Posterior vena cava (tissue), 2 donors: ENCODE measurements at regions not wholly inside any gene's neighbourhood (a gene's known extent, or its start where the extent isn't known, plus 50 kb on each side); places are given as distances from the start of the nearest gene placed in this dataset.
"Not testable (repeated sequence)": the region's sequence is repeated elsewhere in the genome, so short reads cannot be mapped to it uniquely, and the experiment has no call there.

Source experiments
- DNase-seq: peaks from one replicate; pipeline ENCODE4 v3.0.0-alpha.2; 2020; ENCODE audit warnings: low spot score
- intact Hi-C, 2 donors: fragments of 100-400 bp; cut with DNase I; formaldehyde crosslinking; loops; one replicate each; pipeline versions ENCODE4 v1.14.1 to v1.14.2; 2022 to 2023
- donor health status: DM: yes; HTN: yes; CAD: no.
- donor health status: DM: yes; HTN: yes; CAD: no.

DNA sequence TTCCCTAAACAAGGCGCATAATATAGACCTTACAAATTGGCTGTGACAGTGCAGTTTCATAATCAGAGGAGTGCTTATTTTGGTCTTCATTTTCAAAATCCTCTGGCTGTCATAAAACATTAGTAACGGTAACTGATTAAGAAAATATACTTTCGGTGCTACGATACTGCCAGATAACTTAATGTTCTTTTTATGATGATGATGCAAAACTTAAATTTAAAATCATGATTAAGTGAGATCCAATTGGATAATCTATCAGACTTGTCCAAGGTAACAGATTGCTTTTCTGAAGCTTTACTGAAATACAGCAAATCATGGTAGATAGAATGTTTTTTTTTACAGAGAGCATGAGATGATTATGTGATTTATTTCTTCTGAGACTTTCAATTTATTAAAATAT, 364.2 kb upstream of the CNTN3 start:
- DNase-seq: no peak
- intact Hi-C loops: no loop called here

DNA sequence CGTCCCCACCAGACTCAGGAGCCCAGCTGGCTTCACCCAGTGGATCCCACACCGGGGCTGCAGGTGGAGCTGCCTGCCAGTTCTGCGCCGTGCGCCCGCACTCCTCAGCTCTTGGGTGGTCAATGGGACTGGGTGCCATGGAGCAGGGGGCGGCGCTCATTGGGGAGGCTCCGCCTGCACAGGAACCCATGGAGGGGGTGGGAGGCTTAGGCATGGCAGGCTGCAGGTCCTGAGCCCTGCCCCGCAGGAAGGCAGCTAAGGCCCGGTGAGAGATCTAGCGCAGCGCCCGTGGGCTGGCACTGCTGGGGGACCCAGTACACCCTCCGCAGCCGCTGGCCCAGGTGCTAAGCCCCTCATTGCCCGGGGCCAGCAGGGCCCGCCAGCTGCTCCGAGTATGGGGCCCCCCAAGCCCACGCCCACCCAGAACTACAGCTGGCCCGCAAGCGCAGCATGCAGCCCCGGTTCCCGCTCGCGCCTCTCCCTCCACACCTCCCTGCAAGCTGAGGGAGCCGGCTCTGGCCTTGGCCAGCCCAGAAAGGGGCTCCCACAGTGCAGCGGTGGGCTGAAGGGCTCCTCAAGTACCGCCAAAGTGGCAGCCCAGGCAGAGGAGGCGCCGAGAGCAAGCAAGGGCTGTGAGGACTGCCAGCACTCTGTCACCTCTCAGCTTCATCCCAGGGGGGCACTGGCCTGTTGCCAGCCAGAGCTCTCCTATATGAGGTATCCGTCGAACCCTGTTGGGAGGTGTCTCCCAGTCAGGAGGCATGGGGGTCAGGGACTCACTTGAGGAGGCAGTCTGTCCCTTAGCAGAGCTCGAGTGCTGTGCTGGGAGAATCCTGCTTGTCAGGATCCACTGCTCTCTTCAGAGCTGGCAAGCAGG, 370.8 kb upstream of the CNTN3 start:
- DNase-seq: peak; percentile 72
- intact Hi-C loops: not testable (repeated sequence)

DNA sequence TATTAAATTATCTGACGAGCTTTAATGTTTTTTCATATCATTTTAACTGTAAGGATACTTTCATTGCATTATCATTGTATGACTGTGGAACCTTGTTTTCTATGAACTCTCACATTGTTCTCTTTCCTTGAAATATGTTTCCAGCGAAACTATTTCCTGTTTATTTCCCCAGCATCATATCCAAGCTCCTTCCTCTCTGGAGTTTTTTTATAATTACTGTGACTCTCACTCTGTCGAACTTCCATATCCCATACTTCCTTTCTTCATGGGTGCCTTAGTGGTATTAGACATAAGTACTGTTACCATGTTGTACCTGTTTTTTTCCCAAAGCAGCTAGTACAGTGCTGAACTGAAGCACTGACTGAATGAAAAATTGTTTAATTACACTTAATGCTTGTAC, 373.6 kb upstream of the CNTN3 start:
- DNase-seq: no peak
- intact Hi-C loops: no loop called here

DNA sequence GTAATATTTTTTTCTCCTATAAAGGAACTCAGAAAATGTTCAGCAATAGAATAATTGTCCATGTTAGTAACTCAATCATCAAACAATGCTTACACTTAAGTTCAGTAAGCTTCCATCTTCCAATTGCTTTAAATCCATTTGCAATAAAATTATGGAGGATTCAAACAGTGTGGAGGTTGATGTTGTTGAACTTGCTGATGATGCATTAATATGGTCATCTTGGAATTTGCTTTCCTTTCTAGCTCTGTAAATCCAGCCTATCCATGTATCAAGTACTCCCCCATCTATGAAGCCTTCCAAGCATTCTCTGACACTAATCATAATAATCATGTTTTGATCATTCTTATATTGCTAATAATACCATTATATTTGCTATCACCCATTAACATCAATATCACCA, 378.4 kb upstream of the CNTN3 start:
- intact Hi-C loops: no loop called here

DNA sequence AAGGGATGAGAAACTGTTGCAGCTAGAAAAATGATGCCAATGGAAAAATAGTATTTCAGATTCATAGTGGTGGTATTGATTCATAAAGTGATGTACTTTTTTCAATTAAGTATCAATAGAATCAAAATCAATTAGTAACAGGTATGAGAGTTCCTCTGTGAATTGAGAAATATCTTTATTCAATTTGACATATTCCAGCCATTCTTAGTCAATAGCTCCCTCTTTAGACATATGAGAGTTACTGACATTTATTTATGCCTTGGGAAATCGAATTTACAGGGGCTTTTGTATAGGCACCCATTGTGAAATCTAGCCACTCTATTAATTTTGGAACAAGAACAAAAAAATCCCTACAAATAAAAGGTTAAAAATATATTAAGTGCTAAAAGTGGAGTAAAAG, 386.9 kb upstream of the CNTN3 start:
- no peak for DNase-seq
- intact Hi-C loops: no loop called here

More for the DNA sequence above, 378.4 kb upstream of the CNTN3 start:
- DNase-seq: no peak

DNA sequence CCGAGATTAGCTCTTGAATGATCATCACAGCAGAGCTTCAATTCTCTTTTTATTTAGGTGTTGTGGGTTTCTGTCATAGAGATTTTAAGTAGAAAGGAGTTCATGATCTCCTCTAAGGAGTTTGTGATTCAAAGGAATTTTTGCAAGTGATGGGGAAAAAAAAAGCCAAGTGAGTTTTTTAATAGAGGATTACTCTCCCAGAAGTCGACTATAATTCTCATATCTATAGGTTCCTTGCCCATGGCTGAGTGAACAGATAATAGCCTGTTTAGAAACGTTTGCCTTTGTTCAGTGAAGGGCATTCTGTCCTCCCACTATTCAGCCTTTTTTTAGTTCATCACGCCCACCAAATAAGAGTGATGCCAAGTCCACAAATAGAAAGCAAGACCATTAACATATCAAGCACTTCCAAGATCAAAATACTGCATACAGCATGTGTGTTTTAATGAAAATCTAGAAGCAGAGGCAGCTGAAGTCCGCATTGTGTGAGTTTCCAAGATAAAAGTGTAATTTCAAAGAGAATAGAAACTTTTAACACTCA, 398.4 kb upstream of the CNTN3 start:
- no peak for DNase-seq
- intact Hi-C loops: no loop called here

DNA sequence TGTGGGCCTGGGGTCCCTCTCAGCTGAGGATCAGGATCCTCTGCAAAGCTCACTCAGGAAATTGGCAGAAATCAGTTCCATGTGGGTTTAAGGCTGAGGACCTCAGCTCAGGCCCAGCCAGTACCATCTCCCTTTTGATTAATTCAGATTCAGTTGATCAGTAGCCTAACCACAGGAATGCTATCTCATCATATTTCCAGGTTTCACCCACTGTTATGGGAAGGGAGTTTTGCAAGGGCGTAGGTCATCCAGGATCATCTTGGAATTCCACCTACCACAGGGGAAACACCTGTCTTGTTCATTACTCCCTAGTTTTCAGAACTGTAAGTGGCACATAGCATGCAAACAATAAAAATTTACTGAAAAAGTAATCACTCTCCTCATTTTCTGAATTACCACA, 399.5 kb upstream of the CNTN3 start:
- DNase-seq: no peak
- intact Hi-C loops: no loop called here

DNA sequence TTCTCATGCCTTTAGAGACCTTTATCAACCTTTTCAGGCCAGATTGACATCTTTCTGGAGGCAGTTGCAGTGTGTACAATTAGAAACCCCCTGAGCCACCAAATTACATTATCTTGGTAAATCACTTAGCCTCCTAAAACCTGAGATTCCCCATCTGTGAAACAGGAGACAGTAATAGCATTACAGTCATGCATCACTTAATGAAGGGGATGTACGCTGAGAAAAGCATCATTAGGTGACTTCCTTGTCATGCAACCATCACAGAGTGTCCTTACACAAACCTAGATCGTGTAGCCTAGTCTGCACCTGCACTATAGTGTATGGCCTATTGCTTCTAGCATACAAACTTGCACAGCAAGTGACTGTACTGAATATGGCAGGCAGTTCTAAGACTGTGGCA, 400.8 kb upstream of the CNTN3 start:
- no peak for DNase-seq
- intact Hi-C loops: no loop called here

DNA sequence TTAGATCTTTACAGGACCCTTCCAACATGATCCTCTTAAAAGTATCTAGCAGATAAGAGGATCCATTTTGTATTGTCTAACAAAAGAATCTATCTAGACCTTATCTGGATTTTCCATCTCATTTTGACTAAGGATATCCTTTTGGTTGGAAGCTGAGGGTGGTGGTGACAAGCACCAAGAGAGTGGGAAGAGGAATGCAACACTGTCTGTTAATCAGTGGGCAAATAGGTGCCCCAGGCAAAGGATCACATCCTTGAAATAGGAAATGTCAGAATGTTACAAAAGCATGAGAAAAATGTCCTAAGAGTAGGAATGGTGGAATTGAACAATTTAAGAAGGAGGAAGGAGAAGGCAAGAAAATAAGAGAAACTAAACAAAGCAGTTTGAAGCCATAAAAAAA, 420.7 kb upstream of the CNTN3 start:
- intact Hi-C loops: no loop called here
- DNase-seq: no peak

DNA sequence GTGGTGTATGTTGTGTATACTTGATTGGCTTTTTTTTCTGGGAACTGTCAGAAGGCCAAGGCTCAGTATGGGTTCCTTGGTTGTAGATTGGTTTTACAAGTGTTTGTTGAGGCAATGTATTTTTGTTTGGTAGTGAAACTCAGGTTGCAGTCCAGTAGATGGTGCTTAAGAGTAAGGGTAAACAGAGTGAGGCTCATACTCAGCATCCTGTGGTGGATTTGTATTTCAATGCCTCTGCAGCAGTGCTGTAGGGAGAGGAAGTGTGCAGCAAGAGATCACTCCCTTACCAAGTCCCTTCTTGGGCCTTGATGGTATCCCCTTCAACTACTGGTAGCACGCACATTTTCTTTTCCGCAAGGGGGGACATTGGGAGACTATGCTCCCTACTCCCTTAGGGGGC, 428.5 kb upstream of the CNTN3 start:
- no peak for DNase-seq
- intact Hi-C loops: no loop called here

DNA sequence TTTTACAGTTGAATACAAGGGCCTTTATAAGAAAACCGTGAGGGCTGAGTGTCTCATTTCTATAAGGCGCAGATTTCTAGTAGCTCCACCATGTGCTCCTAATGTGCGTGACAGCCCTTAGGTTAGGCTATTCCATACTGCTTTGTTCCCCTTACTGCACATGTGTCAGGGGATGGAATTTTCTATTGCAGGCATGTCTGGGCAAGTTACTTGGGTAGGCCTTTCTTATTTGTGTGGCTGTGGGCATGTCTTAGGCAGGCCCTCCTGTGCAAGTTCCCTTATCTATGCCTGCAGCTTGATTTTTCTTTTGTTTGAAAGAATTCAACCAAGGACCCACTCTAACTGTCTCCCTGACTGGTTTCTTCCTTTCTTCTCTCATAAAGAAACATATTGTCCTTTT, 434.2 kb upstream of the CNTN3 start:
- intact Hi-C loops: no loop called here
- DNase-seq: no peak

DNA sequence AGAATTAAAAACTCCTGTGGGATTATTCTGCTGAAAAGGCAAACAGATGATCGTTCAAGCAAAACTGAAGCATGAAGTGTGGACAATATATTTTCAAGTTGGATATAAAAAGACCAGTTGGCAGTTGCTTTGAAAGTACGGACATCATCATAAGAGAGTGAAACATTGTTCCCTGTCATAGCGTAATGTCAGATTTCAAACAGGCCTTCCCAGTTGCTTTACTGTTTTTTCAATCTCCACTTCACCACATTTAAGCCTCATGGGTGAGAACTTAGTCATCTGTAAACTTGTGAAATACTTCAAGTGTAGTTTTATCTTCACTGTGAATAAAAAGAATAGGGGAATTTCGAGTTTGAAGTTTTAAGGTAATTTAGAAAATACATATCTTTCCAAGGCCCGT, 435.1 kb upstream of the CNTN3 start:
- intact Hi-C loops: no loop called here
- no peak for DNase-seq

DNA sequence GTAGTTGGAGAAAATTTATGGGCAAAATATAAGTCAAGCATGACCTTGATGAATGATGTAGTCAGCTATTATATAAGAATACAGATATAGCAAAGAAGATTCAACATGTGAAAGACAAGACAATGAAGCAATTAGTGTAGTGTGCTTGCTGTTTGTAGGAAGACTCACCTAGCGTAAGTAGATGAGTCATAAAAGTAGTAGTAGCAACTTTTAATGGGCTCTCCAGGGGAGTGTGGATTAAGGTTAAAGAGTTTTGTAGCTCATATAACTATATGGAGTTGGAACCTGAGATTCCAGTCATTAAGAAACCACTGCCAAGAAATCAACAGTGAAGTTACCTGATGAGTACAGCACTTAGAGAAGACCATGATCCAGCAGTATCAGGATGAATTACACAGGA, 444.7 kb upstream of the CNTN3 start:
- DNase-seq: no peak
- intact Hi-C loops: no loop called here

DNA sequence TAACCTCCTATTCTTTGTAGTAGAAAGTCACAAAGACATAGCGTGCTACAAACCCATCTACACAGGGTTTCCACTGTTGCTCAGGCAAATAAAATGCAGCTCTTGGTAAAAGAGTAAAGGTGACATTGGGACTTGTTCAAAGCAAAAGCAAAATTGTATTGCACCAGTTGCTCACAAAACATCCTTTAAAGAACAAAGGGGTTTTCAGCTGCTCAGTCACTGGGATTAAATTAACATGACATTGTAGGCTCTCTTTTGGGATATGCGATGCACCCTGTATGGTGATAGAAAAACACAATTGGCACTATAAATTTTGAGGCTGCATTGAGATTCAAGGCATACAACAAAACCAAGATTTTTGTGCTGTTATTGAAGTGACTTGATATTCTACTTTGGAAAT, 447.3 kb upstream of the CNTN3 start:
- intact Hi-C loops: no loop called here
- DNase-seq: no peak

DNA sequence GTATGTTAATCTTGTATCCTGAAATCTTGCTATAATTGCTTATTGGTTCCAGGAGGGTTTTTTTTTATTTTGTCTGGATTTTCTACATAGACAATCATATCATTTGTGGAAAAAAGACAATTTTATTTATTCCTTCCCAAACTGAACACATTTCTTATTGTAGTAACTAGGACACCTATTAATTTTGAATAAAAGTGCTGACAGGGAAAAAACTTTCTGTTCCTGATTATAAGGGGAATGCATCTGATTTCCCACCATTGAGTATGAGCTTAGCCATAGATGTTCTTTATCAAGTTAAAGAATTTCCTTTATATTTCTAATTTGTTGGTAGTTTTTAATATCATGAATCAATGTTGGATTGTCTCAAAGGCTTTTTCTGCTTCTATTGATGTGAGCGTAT, 460.7 kb upstream of the CNTN3 start:
- intact Hi-C loops: no loop called here
- DNase-seq: no peak

DNA sequence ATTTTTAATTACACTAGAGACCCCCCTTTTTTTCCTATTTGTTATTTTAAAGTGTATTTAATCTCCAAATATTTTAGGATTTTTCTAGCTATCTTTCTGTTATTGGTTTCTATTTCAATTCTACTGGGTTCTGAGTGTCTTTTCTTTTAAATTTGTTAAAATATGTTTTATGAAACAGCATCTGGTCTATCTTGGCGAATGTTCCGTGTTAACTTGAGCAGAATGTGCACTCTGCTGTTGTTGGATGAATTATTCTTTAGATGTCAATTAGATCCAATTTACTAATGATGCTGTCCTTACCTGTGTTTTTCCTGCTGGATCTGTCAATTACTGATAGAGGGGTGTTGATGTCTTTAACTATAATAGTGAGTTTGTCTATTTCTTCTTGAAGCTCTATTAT, 462.0 kb upstream of the CNTN3 start:
- no peak for DNase-seq
- intact Hi-C loops: no loop called here

DNA sequence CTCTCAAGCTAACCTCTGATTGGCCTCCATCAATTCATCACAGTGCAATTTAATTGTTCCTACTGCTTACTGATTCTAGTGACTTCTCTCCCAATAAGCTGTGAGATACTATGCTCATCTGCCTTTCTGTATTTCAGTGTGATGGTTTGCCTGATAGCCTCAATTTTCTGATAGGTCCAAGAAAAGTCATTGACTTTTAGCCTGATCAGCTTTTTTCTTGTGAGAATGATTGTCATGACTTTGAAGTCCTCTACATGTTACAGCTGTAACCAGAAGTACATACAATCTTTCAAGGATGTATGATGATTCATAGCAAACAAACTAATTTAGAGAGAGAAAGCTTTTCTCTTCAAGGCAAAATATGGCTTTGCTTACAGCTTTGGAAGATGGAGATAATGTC, 463.8 kb upstream of the CNTN3 start:
- intact Hi-C loops: no loop called here

DNA sequence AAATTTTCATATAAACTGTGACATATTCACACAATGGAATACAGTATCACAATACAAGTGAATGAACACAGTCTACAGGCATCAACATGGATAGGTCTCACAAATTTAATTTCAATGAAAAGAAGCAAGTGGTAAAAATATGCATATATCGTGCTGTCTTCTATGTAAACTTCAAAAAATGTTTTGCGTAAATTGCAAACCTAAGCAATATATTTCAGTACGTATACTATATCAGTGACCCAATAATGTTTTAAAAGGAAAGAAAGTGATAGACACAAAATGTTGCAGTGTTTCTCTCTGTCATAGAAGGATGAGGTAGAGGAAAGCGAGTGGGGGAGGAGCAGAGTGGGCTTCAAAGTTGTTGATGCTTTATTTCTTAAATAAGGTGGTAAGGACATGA, 468.4 kb upstream of the CNTN3 start:
- DNase-seq: no peak
- intact Hi-C loops: no loop called here

More for the DNA sequence above, 463.8 kb upstream of the CNTN3 start:
- no peak for DNase-seq

DNA sequence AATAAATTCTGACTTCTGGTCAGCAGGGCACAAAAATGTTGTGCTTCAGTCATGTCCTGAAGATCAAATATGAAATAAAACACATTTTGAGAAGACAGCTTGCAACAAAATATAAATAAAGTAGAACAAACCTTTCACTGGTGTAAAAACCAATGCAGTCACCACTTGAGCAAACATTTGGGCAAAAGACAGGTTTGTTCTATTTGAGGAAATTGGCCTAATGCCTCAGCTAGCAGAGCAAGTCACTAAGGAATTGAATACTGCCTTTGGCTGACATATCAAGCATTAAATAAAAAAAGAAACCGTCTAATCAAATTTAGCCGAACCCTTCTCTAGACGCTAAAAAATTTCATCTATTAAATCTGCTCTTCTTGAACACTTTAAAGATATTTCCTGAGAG, 475.4 kb upstream of the CNTN3 start:
- intact Hi-C loops: no loop called here
- no peak for DNase-seq

DNA sequence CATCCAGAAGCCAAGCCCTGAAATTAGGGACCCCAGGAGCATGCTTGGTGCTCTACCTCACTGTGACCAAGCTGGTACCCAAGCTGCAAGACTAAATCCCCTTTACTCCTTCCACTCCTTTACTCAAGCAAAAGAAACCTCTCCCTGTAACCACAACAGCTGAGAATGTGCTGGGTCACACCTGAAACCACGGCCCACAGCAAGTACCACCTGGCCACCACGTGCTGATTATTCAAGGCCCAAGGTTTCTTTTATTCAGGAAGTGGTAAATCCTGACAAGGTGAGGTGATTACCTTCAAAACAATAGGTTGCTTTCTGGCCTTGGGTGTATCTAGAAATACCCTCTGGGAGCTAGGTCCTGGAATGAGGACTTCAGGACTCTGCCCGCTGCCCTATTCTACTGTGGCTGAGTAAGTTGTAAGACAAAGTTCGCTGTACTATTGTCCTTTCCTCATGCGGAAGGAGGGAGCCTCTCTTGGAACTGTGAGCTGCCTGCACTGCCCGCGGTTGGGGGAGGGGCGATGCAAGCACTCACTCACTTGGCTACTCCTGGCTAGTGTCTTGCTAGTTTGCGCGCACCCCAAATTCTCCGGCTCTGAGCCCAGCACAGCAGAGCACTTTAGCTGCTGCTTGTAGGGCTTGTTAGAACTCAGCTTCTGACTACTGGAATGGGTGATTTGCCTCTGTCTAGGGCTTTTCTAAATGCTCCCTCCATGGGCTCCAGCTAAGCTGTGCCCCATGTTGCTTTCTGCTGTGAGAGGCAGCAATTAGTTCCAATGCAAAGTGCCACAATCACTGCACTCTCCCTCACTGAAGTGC, 487.1 kb upstream of the CNTN3 start:
- peak; percentile 53 for DNase-seq
- intact Hi-C loops: no loop called here

DNA sequence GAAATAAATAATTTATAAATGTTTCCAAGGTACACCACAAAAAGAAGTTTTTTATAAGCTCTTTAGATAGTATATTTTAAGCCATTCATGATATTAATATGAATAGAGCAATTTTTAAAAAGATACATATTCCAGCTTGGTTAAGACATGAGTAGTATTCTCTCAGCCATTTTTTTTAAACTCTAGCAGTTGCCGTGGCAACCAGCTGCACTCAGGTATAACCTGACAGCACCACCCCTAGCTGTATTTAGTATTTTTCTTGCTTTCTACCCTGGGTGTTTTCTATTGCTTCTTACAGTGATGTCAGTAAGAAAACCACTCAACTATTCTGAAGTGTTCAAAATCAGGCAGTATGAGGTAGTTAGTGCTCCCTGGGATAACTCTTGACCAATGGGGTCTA, 496.3 kb upstream of the CNTN3 start:
- intact Hi-C loops: no loop called here
- DNase-seq: no peak
